ENCODE measurements at regions not wholly inside any gene's neighbourhood (a gene's known extent, or its start where the extent isn't known, plus 50 kb on each side); places are given as distances from the start of the nearest gene placed in this dataset.

GRCh38 chr1:65741993-65742392, 50.7 kb upstream of the PDE4B start:
- no peak for TF ChIP-seq CTCF (IDR thresholded peaks at IDR 0.05)
- no peak for TF ChIP-seq EZH2 (IDR thresholded peaks at IDR 0.05)
- no peak for TF ChIP-seq EZH2phosphoT487 (IDR thresholded peaks at IDR 0.05)
- no peak overlapping the region for H3K9ac ChIP-seq
- Mint-ChIP-seq H3K9me3 (peaks cover 24% of the 10 kb centered on the region), H3K27me3 (ENCODE audit: insufficient read depth, low read depth) (no peaks in the 10 kb centered on the region), H3K4me1 (no peaks in the 10 kb centered on the region), H3K27ac (no peak overlapping the region), H3K36me3 (no peaks in the 10 kb centered on the region), H3K4me3 (no peak overlapping the region)
- H3K4me2 ChIP-seq, result no peak overlapping the region
- H3K9me3 ChIP-seq (ENCODE audit: low read depth), result no peaks in the 10 kb centered on the region
- no peaks in the 10 kb centered on the region for H3F3A ChIP-seq (ENCODE audit: low read depth)
- no peaks in the 10 kb centered on the region for H3K27me3 ChIP-seq
- H2AFZ ChIP-seq (replicated peaks), result no peak overlapping the region
- H3K79me2 ChIP-seq (ENCODE audit: low read depth), result no peaks in the 10 kb centered on the region
- no peak overlapping the region for H3K27ac ChIP-seq
- no peaks in the 10 kb centered on the region for H3K4me1 ChIP-seq
- H4K20me1 ChIP-seq (ENCODE audit: low read depth), result no peaks in the 10 kb centered on the region
- no peak overlapping the region for H3K4me3 ChIP-seq
- H3K36me3 ChIP-seq, result no peaks in the 10 kb centered on the region
- no peak for DNase-seq (ENCODE audit: low spot score)

All from neural progenitor cell (in vitro differentiated cells).